ENCODE measurements at regions not wholly inside any gene's neighbourhood (a gene's known extent, or its start where the extent isn't known, plus 50 kb on each side); places are given as distances from the start of the nearest gene placed in this dataset.

GRCh38 chr2:194270648-194271047, 1386.4 kb upstream of the SLC39A10 start:
- no peak for TF ChIP-seq CTCF (conservative IDR thresholded peaks at IDR 0.05; ENCODE audit: low read depth, low read length)
- no peak for TF ChIP-seq EZH2 (IDR thresholded peaks at IDR 0.05; ENCODE audit: borderline replicate concordance, low read depth, low read length, poor library complexity, severe bottlenecking)
